HG03460 (cell line): ENCODE measurements at regions not wholly inside any gene's neighbourhood (a gene's known extent, or its start where the extent isn't known, plus 50 kb on each side); places are given as distances from the start of the nearest gene placed in this dataset.

Source experiments
- ATAC-seq: cut with Tn5 transposase; IDR thresholded peaks from one replicate; pipeline ENCODE4 v1.9.1; 2021; ENCODE audit not compliant: unreplicated experiment

DNA sequence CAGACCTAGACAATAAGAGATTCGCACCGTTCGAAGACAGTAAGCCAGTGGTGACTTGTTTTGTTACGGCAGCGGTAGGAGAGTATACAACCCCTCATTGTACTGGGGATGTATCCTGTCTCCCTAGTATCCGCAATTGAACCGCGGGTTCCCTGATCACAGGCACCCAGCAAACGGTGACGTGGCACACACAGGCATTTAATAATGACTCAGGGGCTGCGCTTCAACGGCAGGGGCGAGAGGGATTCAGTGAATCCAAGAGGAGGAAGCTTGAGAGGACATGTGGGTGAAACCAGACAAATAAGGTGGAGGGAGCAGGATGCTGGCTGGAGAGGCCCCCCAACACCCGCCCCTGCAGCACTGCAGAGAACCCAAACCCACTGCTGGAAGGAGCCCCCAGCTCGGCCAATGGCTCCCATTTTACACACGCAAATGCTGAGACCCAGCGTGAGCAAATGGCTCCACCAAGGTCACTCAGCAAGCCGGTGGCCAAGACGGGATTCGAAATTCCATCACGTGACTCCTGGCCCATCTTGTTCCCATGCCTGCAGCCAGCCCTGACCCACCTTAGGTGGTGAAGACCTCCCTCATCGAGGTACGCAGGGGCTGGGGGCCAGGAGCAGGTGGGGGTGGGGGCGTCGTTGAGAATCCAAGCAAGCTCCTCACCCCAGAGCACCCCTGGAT is 149.9 kb downstream of the SYF2 start:
- no peak for ATAC-seq

DNA sequence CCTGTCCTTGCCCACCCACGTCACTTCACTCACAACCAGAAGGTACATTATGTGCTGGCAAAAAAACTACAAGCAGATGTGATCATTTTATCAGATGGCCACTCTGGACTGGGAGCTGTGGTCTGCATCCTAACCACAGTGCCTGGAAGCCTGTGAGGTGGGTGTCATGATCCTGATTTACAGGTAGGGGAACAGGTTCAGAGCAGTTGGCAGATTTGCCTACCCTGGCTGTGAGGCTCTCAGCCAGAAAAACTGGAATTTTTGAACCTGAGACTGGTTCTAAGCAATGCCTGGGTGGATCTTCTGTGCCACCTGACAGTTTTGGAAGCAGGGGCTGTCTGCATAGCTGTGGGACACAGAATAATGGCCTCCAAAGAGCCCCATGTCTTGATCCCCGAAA is 150.8 kb downstream of the SYF2 start:
- no peak for ATAC-seq

GRCh38 chr1:25080294-25081209 is 150.5 kb upstream of the RUNX3 start:
- ATAC-seq: no peak

DNA sequence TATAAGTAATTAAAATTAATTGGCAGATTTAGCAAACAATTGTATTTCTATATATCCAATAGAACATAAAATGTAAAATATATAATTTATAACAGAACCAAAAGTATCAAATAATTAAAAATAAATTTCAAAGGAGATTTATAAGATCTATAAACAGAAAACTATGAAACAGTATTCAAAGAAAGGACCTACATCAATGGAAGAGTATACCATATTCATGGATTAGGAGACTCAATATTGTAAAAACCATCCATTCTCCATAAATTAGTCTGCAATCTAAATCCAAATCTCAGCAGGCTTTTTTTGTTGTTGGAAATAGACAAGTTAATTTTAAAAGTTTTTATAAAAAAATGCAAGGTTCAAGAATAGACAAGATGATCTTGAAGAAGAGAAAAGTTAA is 149.0 kb upstream of the RUNX3 start:
- ATAC-seq: no peak

GRCh38 chr1:25074351-25075227 is 144.5 kb upstream of the RUNX3 start:
- ATAC-seq: no peak

- ATAC-seq: no peak
Measured at GRCh38 chr1:25073640-25074270, 143.7 kb upstream of the RUNX3 start.

- no peak for ATAC-seq
Measured at GRCh38 chr1:25072461-25072860, 142.4 kb upstream of the RUNX3 start.

- ATAC-seq: no peak
Measured at GRCh38 chr1:25068829-25069228, 138.8 kb upstream of the RUNX3 start.

- ATAC-seq: no peak
Measured at GRCh38 chr1:25068316-25068715, 138.2 kb upstream of the RUNX3 start.

DNA sequence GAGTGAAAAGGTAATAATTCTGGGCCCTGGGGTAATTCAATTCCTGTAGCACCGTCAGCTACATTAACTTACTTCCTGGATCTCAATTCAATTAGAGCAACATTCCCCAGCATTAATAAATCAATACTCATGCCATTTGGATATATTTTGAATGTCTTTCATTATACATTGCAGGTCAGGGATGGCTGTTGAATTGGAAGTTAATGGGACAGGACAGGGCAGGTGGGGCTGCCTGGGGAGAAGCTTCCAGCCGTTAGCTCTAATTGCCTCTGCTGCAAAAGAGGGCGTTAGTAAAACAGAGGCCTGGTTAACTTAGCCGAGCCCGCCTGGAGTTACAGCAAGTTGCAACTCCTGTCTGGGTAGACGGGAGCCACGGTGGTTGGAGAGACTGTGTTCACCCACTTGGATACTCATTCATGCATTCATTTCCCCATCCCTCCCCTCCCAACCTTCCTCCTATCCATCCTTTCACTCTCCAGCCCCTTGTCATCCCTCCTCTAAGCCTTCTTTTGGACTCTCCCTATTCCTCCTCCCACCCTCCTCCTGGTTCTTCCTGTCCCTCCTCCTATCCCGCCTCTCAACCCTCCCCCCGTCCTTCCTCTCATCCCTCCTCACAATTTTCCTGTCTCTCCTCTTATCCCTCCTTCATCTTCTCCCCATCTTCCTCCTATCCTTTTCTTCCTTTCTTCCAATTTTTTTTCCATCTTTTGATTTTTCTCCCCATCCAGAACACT is 137.6 kb upstream of the RUNX3 start:
- ATAC-seq: no peak

DNA sequence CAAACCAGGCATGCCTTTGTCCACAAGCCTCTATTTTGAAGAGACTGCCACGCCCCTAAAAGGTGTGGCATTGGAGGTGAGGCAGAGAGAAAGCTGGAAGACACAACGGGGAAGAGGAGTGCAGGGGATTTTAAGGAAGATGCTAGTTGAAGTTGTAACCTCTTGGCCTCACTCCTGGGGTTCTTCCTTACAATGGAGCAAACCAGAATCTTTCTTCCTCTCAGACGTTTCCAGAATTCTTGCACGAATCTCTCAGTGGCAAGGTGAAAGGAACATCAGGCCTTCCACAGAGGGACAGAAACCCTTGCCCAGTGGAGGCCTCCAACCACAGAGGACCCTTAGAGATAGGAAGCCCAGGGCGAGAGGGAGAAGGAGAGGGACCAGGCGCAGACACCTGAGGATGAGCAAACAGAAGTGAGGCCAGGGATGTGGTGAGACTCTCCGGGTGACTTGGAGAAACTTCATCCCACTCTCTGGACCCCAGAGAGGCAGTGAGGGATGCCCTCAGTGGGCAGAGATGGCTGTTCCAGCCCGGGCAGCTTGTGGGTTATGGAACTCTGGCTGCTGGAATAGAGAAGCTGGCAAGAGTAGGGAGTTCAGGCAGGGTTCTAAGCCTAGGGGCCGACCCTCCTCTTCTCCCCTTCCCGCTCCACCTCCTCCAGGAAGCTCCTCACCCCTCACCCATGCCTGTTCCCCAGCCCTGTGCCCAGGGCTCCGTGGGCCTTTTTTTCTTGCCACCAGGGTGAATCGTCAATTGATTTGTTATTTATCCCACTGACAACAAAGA is 136.8 kb upstream of the RUNX3 start:
- ATAC-seq: no peak

DNA sequence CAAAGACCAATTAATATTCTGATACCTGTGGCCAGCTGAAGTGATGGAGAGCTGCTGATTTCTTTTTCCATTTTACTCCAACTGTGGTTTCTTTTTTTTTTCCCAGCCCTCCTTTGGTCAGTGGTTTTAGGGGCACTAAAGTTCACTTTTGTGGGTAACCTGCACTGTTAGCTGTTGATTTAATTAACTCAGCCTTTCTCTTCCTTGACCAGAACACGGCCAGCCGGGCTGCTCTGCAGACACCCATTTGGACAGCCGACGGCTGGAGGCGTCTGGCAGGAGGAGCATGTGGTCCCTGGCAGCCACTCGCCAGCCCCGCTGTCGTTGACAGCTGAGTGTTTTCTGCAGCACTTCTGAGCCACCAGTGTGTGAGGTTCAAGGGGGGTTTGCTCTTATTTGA is 136.2 kb upstream of the RUNX3 start:
- no peak for ATAC-seq

- ATAC-seq: no peak
Measured at GRCh38 chr1:25065795-25066238, 135.7 kb upstream of the RUNX3 start.

GRCh38 chr1:25065321-25065721 is 135.2 kb upstream of the RUNX3 start:
- no peak for ATAC-seq

- no peak for ATAC-seq
Measured at GRCh38 chr1:25064465-25065240, 134.6 kb upstream of the RUNX3 start.

DNA sequence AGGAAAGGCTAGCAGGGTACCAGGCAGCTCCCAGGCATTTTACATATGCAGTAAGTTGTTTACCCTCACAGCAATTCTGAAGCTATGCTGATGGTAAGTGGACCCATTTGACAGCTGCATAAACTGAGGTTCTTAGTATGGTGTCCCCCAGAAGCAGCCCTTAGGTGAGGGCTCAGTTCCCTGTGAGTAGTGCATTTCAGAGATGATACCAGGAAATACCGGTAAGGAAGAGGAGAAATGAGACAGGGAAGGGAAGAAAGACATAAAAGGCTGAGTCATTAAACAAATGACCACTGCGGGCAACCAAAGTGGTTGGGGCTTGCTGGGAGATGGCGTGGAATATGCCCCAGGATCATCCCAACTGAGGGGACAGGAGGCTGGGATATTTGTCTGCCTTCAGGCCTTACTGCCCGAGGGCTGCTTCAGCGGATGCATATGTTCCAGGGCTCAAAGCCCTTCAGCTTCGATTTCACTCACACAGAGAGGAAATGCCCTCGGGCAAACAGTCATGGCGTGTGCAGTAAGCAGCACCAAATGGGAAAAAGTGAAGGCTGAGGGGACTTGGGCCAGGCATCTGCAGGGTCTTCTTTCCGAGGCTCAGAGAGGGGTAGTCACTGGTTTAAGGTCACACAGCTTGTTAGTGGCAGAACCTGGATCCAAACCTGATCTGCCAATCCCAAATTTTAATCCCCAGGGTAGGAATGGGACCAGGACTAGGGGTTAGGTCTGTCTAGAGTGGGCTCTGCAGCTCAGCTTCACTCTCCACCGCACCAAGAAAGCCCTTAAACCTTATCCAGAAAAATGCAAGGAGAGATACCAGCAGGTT is 133.7 kb upstream of the RUNX3 start:
- ATAC-seq: no peak

DNA sequence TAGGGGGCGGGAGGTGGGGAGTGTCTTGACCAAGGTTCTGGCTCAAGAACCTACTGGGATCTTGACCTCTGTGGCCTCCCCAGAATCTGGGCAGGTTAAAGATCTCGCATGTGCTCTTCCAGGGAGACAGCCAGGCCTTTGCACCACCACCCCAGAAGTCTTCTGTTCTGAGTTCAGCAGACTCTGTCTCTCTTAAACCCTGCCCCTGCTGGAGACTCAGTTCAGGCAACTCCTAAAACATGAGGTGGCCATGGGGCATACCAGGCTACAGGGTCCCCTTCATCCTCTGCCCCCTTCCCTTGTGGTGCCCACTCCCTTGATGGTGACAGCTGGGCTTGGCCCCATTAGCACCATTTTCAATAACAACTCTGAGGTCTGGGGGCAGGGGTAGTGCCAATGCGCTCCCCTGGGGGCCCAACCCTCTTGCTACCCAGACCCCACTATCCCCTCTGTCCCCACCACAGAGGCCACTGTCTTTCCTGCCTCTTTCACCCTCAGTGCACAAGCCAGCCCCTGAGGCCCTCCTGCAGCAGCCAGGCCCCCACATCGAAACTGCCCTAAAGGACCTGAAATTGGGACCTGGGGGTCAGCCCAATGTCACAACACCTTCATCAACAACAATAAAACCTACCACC is 132.7 kb upstream of the RUNX3 start:
- ATAC-seq: no peak
